ENCODE measurements at regions not wholly inside any gene's neighbourhood (a gene's known extent, or its start where the extent isn't known, plus 50 kb on each side); places are given as distances from the start of the nearest gene placed in this dataset.

GRCh38 chr4:30182786-30183185 is 537.4 kb upstream of the PCDH7 start:
- TF ChIP-seq MYC (IDR thresholded peaks at IDR 0.05; ENCODE audit: low read depth, low read length) = no peak
- TF ChIP-seq EZH2 (IDR thresholded peaks at IDR 0.05; ENCODE audit: borderline replicate concordance, low read depth, low read length, severe bottlenecking) = no peak
- TF ChIP-seq JUN (IDR thresholded peaks at IDR 0.05; ENCODE audit: borderline replicate concordance, insufficient read depth, insufficient read length, low read depth) = no peak
- no peak for TF ChIP-seq FOS (IDR thresholded peaks at IDR 0.05; ENCODE audit: borderline replicate concordance, insufficient read depth, low read length)
- TF ChIP-seq POLR2A (IDR thresholded peaks at IDR 0.05; ENCODE audit: low read depth, low read length) = no peak
- no peak for TF ChIP-seq POLR2AphosphoS5 (IDR thresholded peaks at IDR 0.05; ENCODE audit: insufficient read depth, low read depth, low read length)
- no peak for TF ChIP-seq GATA2 (IDR thresholded peaks at IDR 0.05; ENCODE audit: insufficient read depth, insufficient read length, low read depth, low read length)
- no peak for TF ChIP-seq MAX (IDR thresholded peaks at IDR 0.05; ENCODE audit: insufficient read depth, insufficient read length)
- TF ChIP-seq CTCF (IDR thresholded peaks at IDR 0.05; ENCODE audit: extremely low read depth in 1 of 2, insufficient read depth in 1 of 2, low read depth in 1 of 2, low read length in 2 of 2) = no peak
- BruUV-seq (replicated peaks) = no TSS peak
- FAIRE-seq (no peak), DNase-seq (ENCODE audit: low read depth, low spot score) (no peak)
- no peaks in the 10 kb centered on the region for H4K20me1 ChIP-seq (replicated peaks; ENCODE audit: control insufficient read depth, extremely low read depth, insufficient read depth, low read length)
- ChIA-PET CTCF (no interaction called here), POLR2A (no interaction called here)
- H2AFZ ChIP-seq (ENCODE audit: low read depth, low read length) = no peak overlapping the region
- no peak overlapping the region for H3K9ac ChIP-seq (replicated peaks; ENCODE audit: extremely low read depth, insufficient read depth, low read length)
- H3K27me3 ChIP-seq (ENCODE audit: control insufficient read depth in 2 of 2, insufficient read depth in 2 of 2, low read length in 2 of 2) = no peaks in the 10 kb centered on the region
- intact Hi-C loops (cut with micrococcal nuclease) (no loop called here), dilution Hi-C loops (cut with MboI; ENCODE audit: extremely low pct_ligation_motif_present, low sequenced_read_pairs) (no loop called here)
- H3K4me2 ChIP-seq (ENCODE audit: insufficient read depth, low read length) = no peak overlapping the region
- no peaks in the 10 kb centered on the region for H3K9me1 ChIP-seq (replicated peaks; ENCODE audit: control insufficient read depth, extremely low read depth, insufficient read depth, low read length)
- no peaks in the 10 kb centered on the region for H3K36me3 ChIP-seq (ENCODE audit: control insufficient read depth in 2 of 2, extremely low read depth in 1 of 2, insufficient read depth in 2 of 2, low read length in 2 of 2)
- H3K4me3 ChIP-seq (replicated peaks in 1 of 3; ENCODE audit: insufficient read depth in 1 of 3, low read depth in 1 of 3, low read length in 3 of 3) = no peak overlapping the region
- no peaks in the 10 kb centered on the region for H3K79me2 ChIP-seq (ENCODE audit: control insufficient read depth, insufficient read depth, low read length)
- no peaks in the 10 kb centered on the region for H3K9me3 ChIP-seq (replicated peaks; ENCODE audit: control insufficient read depth, insufficient read depth, low read length)
- no peaks in the 10 kb centered on the region for H3K4me1 ChIP-seq (ENCODE audit: control insufficient read depth, extremely low read depth, insufficient read depth, low read length)
- H3K27ac ChIP-seq (ENCODE audit: insufficient read depth, low read depth, low read length) = no peak overlapping the region

Measured in endothelial cell of umbilical vein (primary cell).